ENCODE measurements at regions not wholly inside any gene's neighbourhood (a gene's known extent, or its start where the extent isn't known, plus 50 kb on each side); places are given as distances from the start of the nearest gene placed in this dataset.

DNA sequence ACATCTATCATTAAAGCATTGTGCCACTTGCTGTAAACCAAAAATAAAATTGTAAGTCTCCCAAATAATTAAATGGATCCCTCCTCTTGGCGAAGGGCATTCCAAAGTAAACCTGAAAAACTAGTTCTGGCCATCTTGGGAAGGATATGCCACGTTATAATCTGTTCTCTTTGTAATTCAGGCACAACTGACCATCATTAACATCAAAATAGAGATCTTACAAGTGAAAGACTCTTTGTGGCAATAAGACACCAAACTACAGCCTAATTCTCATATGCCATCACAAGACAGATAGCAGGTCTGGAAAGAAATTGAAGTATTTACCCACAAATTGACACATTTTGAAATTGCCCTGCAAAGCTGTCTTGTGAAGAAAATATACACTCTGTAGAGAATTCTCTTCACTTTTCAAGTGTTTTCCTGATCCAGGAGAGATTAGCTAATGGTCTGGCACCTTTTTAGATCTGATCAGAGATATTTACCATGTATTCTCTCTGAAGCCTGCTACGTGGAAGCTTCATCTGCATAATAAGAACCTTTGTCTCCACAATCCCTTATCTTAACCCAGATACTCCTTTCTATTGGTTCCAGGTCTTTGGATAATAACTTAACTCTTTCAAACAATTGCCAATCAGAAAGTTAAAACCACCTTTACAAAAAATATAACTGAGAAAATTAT lies 630.4 kb upstream of the CCDC179 start:
- TF ChIP-seq, protein P1, sequence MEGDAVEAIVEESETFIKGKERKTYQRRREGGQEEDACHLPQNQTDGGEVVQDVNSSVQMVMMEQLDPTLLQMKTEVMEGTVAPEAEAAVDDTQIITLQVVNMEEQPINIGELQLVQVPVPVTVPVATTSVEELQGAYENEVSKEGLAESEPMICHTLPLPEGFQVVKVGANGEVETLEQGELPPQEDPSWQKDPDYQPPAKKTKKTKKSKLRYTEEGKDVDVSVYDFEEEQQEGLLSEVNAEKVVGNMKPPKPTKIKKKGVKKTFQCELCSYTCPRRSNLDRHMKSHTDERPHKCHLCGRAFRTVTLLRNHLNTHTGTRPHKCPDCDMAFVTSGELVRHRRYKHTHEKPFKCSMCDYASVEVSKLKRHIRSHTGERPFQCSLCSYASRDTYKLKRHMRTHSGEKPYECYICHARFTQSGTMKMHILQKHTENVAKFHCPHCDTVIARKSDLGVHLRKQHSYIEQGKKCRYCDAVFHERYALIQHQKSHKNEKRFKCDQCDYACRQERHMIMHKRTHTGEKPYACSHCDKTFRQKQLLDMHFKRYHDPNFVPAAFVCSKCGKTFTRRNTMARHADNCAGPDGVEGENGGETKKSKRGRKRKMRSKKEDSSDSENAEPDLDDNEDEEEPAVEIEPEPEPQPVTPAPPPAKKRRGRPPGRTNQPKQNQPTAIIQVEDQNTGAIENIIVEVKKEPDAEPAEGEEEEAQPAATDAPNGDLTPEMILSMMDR (IDR thresholded peaks at IDR 0.05; ENCODE audit: low read depth, low read length), result no peak
- no peak for DNase-seq (ENCODE audit: extremely low read depth, low read depth)

DNA sequence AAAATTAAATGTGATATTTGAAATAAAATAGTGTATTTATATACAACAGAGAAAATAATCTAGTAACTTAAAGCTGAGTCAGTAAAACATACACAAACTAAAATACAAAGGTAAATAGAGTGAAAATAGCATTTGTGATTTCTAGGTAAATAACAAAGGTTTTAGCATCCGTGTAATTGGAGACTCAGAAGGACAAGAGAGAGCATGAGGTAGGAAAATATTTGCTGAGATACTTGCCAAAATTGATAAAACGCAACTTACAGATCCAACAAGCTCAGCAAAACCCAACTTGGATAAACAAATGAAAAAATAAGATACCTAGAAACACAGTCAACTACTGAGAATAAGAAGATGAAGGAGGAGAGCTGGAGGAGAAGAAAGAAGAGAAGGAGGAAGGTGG lies 634.7 kb upstream of the CCDC179 start:
- TF ChIP-seq, protein P1 (IDR thresholded peaks at IDR 0.05; ENCODE audit: low read depth, low read length), result no peak
- no peak for DNase-seq (ENCODE audit: extremely low read depth, low read depth)

DNA sequence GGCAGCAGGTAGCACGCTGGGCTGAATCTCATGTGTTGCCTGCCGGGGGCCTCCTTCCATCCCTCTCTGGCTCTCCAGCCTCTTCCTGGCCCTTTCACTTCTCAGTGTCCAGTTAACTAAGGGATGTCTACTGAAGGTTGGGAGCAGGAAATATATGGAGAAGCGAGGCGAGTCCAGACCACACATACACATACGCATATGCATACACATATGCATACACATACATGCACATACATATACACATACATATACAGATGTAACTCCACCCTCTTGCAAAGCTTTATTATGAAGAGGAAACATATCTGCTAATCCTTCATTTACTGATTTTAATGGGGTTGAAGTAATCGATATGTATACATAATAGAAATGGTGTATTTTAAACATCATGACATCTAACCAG lies 636.1 kb upstream of the CCDC179 start:
- DNase-seq (ENCODE audit: extremely low read depth, low read depth), result no peak
- TF ChIP-seq, protein P1 (IDR thresholded peaks at IDR 0.05; ENCODE audit: low read depth, low read length), result no peak

DNA sequence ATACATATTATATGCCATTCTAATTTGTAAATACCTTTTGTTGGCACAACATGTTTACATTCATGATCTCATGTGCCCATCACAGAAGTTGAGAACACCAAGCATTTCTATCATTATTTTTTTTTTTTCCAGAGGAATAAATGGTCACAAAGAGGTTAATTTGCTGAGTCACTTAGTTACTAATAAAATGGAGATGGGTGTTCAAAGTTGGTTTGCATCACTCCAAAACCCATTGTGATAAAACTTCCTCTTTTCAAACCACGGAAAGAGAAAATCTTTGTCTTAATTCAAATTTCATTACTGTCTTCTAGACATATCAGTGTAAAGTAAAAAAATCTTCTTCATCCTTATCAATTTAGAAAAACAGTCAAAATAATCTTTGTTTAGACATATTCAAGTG lies 636.8 kb upstream of the CCDC179 start:
- no peak for DNase-seq (ENCODE audit: extremely low read depth, low read depth)

DNA sequence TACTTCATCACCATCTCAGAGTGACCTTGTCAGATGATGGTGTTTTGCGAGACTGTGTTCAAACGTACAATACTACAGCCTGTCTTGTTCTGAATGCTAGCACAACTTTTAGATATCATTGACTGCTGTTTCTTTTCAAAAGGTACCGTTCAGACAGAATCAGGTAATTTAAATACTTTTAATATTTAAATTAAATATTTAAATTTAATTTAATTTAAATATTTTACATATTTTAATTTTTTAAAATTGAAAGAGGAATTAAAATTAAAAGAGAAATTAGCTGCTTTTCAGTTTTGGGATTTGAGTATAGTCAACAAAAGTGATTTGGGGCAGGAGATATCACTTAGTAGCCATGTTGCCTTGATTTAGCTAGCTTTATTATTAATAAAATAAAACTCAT lies 642.1 kb upstream of the CCDC179 start:
- TF ChIP-seq, protein P1 (IDR thresholded peaks at IDR 0.05; ENCODE audit: low read depth, low read length), result no peak
- DNase-seq (ENCODE audit: extremely low read depth, low read depth), result no peak

More for the DNA sequence above, 636.8 kb upstream of the CCDC179 start:
- TF ChIP-seq, protein P1 (IDR thresholded peaks at IDR 0.05; ENCODE audit: low read depth, low read length), result no peak

DNA sequence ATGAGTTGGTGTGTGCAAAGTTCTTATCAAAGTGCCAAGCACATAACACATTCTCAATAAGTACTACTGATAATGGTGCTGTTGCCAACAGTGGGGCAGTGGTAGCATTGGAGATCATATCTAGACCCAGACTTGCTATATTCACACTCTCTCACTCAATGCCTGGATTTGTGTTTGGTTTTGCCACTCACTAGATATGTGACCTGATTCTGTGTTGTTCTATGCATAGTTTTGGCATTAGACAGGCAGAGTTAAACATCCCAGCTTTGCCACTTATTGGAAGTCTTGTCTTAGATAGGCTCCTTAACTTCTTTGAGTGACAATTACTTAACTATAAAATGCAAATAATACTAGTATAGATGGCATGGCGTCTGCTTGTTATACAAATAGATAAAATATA lies 642.6 kb upstream of the CCDC179 start:
- DNase-seq (ENCODE audit: extremely low read depth, low read depth), result no peak
- TF ChIP-seq, protein P1 (IDR thresholded peaks at IDR 0.05; ENCODE audit: low read depth, low read length), result no peak

DNA sequence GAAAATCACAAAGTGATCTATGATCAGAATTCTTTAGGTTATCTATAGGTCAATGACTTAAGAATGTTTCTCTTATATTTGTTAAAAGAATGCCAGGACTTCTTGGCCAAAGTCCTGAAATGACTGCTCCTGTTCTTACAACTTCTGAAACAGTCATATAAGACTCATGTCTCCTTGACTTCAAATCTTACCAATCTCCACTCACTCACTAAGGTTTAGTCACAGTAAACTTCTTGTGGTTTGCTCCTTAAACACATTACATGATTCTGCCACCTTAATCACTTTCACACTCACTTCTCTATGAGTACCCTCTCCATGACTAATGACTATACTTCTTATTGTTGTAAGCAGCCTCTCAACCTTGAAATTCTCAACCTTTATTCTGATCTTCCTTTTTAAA lies 648.7 kb upstream of the CCDC179 start:
- TF ChIP-seq, protein P1 (IDR thresholded peaks at IDR 0.05; ENCODE audit: low read depth, low read length), result no peak
- no peak for DNase-seq (ENCODE audit: extremely low read depth, low read depth)

Measured in AG09319 (cell line).